Uterus (tissue), 2 donors: ENCODE measurements at regions not wholly inside any gene's neighbourhood (a gene's known extent, or its start where the extent isn't known, plus 50 kb on each side); places are given as distances from the start of the nearest gene placed in this dataset.

ENCODE experiments used
- CTCF ChIP-seq, 4 experiments: fragments of 200-600 bp in 2 of 4; fragments of 450-650 bp in 2 of 4; sonication (generic) in 2 of 4; IDR thresholded peaks; one replicate each; pipeline ENCODE4 v1.5.1; 2016 to 2019; ENCODE audit warnings: antibody characterized with exemption in 4 of 4, mild to moderate bottlenecking in 2 of 4, moderate library complexity in 1 of 4
- POLR2A ChIP-seq, 2 donors: fragments of 450-650 bp; IDR thresholded peaks; one replicate each; pipeline ENCODE4 v1.6.1; 2016; ENCODE audit warnings: antibody characterized with exemption in 2 of 2, mild to moderate bottlenecking in 1 of 2, moderate library complexity in 1 of 2

- no peak for TF ChIP-seq POLR2A (IDR thresholded peaks at IDR 0.05)
- no peak for TF ChIP-seq CTCF (IDR thresholded peaks at IDR 0.05)
Measured at GRCh38 chr20:22722811-22723210, 138.4 kb upstream of the FOXA2 start.
